NAMALWA (cell line): ENCODE measurements at regions not wholly inside any gene's neighbourhood (a gene's known extent, or its start where the extent isn't known, plus 50 kb on each side); places are given as distances from the start of the nearest gene placed in this dataset.
A peak's percentile ranks its signal among the peaks of the same experiment; 100 is the strongest.

Source experiments
- DNase-seq: peaks from one replicate; pipeline ENCODE4 v3.0.0-alpha.2; 2015; ENCODE audit warnings: low spot score

DNA sequence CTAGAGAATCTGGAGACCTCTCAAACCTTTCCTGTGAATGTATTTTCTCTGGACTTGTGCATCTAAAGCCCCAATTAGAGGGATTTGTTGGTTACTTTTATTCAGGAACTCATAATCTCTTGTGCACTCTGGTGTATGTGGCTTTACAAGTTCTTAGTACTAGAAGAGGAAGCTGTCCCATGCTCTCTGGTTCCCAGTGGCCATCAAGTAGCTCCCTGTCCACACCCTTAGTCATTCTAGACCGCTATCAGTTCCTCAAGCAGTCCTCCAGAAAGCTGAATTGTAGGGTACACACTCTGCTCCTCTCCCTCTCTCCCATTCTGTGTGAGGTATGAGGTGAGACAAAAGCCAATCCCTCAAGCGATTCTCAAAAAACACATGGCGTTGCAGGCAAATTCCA is 470.3 kb downstream of the PTPRC start:
- no peak for DNase-seq

DNA sequence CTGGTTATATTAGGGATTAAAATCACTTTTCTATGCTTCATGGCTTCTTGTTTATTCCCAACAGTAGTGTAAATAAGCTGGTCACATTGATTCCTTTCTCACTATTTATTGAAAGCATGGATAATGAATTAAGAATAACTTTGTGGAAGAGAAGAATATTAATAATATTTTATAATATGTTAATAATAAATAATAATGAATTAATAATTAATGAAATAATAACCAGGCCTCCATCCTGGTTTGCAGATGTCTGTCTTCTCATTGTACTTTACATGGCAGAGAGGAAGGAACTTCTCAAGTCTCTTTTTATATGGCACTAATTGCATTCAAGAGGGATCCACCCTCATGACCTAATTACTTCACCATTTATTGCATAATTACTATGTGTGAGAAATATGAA is 473.5 kb downstream of the PTPRC start:
- DNase-seq, result no peak

DNA sequence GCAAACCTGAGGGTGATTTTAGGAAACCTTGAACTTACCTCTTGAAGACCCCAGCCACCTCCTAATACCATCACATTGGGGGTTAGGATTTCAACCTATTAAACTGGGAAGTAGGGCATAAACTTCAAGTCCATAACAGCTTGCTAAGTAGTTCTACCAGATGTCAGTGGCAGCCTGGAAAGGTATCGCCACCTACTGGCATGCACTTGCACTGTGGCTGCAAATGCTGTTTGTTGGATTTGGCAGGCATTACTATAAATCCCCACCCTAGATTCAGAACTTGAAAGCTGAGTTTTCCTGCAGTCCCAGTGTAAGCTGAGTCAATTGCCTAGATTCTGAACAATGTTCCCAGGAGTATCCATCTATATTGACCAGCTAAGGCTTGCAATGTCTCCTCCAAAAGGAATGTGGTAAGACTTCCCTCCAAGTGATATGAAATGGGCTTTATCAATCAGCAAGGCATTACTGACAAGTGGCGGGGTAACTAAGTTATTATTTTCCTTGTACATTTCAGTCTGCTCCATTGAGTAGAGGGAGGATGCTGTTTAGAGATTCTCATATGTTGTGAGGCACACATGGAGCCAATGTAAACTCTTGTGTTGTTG is 474.5 kb downstream of the PTPRC start:
- DNase-seq, result peak; percentile 77

DNA sequence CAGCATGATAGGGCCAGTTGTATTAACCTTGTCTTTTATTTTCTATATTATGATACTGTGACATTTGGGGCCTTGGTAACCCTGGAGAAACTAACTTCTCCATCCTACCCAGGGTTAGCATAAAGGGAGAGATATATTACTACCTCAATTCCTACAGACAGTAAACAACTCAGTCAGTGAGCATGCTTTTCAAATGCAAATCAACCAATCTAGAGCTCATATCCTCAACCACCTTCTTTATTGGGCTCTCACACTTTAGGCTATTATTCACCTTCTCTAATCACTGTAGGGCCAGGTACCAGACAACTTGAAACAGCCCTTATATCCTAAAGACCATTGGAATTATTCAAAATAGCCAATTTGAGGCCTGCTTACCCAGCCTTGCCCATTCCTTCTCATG is 477.6 kb downstream of the PTPRC start:
- DNase-seq, result no peak

DNA sequence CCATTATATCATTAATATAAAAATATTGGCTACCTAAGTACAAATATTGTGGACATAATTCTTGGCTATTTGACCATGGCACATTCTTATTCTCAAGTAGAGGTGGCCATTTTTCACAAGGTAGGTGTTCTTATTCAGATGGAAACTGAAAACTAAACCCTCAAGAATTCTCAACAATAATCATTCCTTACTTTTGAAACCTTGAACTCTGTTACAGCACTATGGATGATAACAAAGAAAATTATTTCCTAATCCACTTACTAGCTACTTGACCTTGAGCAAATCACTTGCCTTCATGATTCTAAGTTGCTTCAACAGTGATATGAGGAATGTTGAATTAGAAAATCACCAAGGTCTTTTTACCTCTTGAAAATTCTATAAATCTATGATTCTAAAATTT is 482.2 kb downstream of the PTPRC start:
- DNase-seq, result no peak

DNA sequence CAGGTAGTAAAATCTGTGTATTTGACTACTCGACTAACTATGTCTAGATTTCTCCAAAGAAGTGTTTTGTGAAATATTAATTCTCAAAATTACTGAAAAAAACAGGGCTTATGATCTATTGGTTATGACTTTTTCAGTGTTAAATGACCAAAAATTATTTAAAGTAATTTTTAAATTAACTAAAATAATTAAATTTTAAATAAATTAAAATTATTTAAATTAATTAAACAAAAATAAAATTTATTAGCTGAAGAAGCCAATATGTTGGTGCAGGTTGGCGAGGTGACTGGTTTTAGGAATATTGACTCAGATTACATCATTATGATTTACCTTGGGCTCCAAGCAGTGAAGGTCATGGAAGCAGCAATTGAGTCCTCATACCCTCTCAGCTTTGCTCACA is 483.2 kb downstream of the PTPRC start:
- no peak for DNase-seq

DNA sequence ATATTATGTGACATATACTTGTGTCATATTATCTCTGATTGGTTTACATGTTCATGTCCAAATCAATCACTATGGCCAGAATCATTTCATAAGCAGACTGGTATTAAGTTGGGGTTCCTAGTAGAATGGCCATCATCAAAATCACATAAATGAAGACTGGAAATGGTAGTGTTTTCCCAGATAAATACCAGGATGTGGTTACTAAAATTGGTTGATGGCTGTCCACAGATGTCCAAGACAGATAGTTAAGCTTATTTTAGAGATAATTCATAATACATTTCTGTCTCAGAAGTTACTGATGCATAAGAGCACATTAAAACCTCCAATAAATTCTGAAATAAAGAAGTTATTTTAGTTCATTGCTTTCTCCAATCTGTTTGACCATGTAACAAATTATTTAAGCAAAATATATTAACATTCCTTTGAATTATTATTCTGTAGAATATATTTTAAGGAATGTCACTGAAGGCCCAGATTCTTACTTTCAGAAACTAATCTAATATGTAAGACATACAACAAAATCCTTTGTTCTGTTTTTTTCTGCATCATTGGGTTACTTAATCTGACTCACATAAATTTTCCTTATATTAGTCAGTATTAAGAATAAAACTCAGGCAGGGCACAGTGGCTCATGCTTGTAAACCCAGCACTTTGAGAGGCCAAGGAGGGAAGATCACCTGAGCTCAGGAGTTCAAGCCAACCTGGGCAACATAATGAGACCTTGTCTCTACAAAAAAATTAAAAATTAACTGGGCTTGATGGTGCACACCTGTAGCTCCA is 483.9 kb downstream of the PTPRC start:
- DNase-seq, result no peak

DNA sequence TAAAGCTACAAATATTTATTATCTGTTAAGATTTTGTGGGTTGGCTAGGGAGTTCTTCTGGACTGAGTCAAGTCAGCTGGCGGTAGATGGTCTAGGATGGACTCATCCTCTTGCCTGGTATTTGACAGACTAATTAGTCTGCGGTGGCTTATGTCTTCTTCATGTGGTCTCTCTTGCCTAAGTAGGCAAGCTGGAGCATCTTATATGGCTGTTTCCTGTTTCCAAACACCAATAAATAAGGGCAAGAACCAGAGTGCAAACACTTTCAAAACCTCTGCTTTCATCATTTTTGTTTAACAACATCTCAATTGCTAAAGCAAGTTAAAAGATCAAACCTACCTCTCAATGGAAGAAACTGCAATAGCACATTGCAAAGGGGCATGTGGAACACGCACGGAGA is 484.8 kb downstream of the PTPRC start:
- DNase-seq, result no peak

DNA sequence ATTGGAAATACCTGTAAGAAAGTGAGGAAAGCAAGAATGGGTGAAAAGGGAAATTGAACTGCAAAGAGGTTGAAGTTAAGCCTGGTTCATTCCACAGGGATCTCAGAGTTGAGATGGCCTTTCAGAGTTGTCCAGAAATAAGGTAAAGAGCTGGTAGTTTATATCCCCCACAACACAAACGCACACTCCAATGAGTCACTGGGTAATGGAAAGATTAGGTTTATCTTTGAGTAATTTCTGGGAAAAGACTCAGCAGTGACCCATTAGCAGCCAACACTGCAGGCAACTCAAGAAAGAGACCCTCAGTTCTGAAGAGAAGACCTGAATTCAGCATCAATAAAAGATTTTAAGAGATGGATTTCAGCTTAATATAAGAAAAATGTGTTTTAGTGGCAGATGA is 485.5 kb downstream of the PTPRC start:
- no peak for DNase-seq

DNA sequence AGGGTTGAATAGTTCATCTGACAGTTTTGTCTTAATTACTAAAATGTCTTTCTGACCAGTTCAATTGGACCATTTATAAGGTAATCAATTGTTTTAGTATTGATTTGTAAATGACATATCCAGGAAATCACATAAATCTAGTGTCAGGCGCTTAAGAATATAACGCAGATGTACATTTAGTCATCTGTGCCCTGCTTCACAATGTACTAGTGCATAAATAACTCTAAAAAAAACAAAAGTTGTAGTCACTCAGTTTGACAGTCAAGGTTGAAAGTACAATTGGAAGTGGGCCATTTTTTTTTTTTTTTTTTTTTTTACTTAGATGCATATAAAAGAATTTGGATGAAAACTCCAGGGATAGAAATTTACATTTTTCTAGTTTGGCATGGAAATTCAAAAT is 490.4 kb downstream of the PTPRC start:
- DNase-seq, result no peak

DNA sequence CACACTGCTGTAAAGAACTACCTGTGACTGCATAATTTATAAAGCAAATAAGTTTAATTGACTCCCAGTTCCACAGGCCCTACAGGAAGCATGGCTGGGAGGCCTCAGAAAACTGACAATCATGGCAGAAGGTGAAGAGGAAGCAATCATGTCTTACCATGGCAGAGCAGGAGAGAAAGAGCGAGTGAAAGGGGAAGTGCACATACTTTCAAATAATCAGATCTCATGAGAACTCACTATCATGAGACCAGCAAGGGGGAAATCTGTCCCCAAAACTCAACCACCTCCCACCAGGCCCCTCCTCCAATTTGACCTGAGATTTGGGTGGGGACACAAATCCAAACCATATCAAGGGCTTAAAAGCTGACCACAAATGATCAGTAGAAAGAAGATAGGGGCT is 493.2 kb downstream of the PTPRC start:
- DNase-seq, result no peak

DNA sequence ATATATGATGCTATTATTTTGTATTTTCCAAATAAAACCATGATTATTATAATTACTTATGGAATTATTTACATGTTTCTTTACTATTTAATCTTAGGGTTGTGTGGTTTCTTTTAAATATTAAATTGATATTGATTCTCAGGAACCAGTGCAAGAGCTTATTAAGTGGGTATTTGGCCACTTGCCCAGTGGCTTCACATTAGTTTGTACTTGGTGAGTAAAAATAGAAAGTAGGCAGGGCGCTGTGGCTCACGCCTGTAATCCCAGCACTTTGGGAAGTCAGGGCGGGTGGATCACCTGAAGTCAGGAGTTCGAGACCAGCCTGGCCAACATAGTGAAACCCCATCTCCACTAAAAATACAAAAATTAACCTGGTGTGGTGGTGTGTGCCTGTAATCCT is 497.1 kb downstream of the PTPRC start:
- no peak for DNase-seq

DNA sequence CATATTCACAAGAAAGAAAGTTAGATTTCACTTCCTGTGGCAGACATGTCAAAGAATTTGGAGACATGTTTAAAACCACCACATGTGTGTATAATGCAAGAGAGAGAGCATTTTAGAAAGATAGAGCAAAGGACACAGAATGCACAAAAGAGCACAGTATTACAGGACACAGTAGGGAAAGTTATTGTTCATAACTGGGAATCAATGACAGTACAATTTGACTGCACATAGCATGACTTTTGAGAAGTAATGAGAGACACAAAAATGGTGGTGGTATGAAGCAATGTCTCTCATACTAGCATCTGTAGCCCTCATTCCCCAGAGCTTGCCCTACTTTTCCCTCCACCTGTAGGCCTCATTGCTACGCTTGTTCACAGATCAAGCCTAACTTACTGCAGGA is 499.2 kb downstream of the PTPRC start:
- DNase-seq, result no peak

DNA sequence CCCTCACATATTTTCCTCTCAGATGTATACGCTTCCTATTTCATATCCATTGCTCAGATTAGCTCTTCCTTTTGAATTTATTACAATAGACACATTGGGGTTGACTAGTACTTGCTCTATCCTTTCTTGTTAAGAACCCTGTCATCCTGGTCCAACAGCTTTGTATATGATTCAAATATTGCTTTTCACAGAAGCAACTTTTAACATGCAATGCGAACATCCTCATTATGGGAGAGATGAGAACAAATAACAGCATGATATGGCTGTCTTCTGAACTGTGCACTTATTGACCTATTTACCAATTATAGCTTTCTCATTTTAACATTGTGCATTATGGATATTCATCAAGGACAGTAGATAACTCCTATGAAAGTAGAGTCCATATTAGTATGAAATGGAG is 510.8 kb downstream of the PTPRC start:
- DNase-seq, result peak; percentile 43

DNA sequence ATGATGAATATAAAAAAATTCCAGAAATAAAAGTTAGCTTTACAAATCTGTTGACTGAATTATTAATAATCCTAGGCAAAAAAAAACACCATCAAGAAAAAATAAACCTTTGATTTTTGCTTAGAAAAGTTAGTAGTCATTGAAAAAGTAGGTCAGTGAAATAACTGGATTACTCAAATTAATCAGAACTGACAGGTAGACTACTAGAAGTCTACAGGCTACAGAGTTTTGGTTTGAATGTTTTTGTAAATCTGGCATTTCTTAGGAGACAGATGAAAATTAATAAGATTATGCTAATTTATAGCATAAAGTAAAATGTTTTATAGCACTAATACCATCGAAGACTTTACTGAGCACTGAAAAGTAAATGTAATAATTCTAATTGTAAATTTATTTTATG is 511.9 kb downstream of the PTPRC start:
- no peak for DNase-seq

DNA sequence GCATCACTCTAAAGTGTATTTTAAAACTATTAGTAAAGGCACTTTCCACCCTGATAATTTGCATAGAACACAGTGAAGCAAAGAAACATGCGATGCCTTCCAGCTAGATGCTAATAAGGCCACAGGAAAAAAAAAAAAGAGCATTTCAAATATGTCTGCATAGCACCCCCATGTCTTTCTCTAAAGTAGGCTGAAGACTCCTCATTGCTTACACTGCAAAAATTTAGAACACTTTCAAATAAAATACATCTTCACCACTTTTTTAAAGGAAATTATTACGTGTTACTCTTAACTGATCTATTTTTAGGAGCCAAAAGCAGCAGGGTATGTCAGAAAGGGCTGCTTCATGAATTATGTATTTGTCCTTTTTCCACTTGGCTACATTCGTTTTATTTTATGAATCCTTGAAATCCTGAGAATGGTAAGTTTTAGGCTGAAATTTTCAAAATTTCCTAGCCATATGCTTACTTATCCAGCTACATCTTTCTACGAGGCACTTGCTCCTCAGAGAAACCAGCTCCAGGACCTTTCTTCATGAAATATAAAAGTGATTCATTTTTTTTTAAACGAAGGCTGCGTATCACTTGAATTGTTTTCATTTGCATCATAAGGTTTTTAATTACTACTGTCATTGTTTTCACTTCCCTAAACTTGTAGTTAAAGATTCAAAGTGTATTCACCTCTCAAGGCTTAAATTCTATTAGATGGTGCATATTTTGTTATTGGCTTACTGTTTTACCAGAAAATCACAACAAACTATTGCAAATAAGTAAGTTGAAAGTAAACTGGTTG is 513.0 kb downstream of the PTPRC start:
- peak; percentile 83 for DNase-seq

DNA sequence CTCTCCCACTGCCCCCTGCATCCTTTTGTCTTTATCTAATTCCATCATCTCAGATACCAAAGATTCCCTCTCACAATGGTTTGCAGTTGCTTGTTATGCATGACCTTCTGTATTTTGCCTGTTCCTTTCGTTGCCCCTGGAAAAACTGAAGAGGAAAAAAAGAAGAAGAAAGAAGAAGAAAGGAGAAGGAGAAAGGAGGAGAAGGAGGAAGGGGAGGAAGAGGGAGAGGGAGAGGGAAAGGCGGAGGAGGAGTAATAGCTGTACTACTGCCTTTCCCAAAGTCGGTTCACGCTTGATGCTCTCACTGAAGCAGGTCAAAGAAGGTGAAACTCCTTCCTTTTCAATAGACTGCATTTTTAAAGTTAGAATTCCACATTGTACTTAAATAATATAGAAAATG is 513.8 kb downstream of the PTPRC start:
- no peak for DNase-seq

DNA sequence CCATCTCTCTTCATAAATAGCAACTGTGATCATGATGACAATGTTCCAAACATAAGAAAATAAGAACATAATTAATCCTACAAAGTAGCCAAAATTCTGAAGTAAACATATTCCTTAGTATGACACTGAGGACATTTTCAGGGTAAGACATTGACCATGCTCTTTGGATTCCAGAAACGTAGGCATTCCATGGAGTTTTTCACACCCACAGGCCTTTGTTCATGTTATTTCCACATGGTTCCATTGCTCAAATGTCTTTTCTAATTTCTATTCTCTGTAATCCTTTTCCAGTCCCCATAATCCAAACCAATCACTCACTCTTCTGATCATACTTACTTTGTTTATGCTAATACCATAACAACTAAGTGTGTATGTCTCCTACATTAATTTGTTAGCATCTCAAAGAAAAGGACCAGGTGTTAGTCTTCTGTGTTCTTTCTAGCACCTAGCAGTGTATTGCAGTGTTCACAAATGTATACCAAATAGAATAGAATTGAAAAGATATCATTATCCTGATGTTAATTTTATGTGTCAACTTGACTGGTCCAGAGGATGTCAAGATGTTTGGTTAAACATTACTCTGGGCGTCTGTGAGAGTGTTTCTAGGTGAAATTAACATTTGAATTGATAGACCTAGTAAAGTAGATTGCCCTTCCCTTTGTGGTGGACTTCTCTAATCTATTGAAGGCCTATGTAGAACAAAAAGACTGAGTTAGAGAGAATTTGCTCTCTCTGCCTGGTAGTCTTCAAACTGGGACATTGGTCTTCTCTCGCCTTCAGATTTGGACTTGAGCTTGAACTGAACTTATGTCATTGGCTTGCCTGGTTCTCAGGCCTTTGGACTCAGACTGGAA is 516.6 kb downstream of the PTPRC start:
- DNase-seq, result no peak

DNA sequence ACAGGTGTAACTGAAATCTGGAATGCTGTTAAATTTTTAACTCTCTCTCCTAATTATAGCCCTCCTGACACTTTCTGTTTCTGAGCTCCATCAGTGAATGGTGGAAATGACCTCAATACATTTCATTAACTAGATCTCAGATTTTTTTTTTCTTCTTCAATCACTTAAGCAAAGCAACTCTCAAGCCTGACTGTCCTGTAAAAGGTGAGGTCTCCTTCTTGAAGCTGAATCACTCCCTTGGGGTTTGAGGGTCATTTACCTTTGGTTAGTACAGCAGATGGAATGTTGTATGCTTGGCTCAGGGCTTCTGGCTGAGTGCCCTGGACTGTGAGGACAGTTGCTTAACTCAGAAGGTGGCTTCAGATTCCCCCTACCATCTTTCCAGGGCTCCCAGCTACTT is 518.7 kb downstream of the PTPRC start:
- DNase-seq, result no peak

DNA sequence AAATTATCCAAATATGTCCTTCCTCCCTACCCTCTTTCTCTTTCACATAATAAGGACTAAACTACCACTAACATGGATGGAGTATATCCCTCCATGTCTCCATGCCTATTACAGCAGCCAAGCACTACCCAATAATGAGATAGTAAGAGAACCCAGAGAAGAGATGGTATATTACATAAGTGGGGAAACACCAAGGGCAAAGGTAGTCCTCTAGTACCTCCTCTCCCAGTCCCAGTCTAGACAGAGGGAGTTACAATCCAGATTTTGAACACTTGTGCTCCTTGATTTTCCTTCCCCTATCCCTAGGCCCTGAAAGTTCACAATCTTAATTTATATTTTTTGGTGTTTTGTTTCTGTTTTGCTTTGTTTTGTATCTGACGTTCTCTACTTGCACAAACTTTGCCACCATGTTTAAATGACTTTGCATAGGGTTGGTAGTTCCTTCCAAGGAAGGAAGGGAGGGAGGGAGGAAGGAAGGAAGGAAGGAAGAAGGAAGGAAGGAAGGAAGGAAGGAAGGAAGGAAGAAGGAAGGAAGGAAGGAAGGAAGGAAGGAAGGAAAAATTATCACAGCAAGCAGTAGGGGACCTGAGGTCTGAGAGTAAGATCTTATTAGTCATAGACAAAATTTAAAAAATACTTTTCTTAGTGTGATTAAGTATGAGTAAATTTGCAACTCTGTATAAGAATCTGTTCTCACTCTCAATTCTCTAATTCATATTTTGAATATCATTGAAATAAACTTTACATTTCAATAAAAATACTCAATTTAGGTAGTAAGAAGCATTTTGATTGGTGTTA is 521.9 kb downstream of the PTPRC start:
- no peak for DNase-seq

DNA sequence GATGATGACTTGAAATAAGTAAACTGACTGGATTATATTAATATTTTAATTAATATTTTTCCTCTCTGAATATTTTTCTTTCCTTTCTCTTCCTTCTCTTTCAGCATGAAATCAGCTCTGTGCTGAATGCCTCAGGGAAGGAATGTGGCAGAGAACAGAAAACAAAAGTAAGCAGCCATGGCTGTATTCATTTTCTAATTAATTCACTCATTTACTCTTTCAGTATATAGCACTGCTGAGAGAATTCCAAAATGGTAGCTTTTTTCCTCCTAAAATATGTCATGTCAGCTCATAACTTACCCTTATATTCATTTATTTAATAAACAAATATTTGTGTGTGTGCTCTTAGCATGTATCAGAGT is 522.5 kb downstream of the PTPRC start:
- DNase-seq, result no peak
